GM19023 (cell line): ENCODE measurements at regions not wholly inside any gene's neighbourhood (a gene's known extent, or its start where the extent isn't known, plus 50 kb on each side); places are given as distances from the start of the nearest gene placed in this dataset.

Source experiments
- ATAC-seq: cut with Tn5 transposase; IDR thresholded peaks from one replicate; pipeline ENCODE4 v1.9.1; 2021; ENCODE audit warnings: mild to moderate bottlenecking, moderate library complexity; ENCODE audit not compliant: unreplicated experiment

DNA sequence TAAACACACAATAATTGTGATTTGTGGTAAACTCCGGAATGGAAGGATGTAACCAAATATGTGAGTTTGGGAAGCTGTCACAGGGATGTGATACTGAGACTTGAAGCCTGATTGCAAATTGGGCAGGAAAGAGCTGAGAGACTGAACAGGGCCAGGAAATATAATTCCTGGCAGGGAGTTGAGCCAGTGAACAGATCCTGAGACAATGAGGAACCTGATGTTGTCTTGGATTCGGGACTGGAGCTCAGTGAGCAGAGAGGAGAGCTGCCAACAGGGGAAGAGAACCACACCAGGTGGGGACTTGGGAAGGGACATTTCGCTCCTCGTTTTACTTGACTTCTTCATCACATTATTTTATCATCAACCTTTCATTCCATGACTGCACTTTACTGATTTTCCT, 386.0 kb downstream of the TLL1 start:
- no peak for ATAC-seq

DNA sequence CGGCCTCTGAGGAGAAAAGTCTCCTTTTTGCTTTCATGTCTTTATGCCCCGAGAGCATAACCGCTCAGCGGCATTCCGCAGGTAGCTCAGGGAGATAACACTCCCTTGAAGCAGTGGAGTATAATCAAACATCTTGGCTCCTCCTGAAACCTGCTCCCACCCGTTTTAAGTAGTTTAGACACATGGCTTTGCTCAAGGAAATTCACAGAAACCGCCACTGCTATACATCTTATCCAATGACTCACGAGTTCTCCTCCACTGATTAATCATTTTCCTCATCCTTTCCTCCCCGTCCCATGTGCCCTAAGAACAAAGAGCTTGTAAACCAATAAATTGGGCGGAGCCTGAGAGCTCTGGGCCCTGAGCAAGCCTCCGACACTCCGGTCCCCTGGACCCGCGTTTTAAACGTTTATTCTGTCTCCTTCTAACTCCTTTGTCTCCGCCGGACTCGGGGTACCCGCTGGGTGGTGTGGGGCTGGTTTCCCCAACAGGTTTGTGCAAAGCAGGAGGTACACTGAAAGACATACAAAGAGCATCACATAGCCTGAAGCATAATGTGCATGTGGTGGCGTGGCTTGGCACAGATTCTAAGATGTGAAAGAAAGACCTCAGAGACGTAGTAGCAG, 401.2 kb downstream of the TLL1 start:
- ATAC-seq, result no peak

DNA sequence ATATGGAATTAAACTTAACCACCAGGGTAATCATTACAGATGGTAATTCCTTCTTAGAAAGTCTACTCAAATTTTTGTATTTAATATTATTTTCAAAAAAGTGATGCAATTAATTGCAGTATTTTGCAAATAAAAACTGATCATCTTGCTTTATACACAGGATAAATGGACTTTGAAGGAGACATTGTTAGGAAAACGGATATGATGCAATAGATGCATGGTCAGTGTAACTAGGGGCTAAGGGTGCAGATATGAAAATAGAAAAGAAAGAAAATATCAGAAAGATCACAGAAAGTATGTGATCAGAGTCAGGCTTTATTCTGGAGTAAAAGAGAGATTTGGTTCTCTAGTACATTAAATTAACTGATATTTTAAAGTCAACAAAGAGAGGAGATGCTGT, 401.7 kb downstream of the TLL1 start:
- ATAC-seq, result no peak

DNA sequence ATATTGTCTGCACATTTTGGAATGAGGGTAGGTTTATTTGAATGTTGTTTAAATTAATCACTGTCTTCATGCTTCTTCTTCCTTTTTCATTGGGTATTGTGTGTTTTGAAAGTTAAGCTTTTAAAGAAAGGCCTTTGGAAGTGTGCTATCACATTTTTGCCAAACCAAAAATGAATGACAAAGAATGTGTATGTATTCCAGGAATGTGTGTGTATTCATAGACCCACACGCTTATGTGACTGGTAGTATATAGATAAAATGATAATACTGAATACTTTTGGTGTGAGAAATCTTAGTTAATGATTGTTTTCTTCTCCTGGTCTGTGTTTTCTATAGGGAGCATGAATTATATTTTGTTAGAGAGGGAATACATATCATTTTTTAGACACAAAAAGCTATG, 404.4 kb downstream of the TLL1 start:
- no peak for ATAC-seq

DNA sequence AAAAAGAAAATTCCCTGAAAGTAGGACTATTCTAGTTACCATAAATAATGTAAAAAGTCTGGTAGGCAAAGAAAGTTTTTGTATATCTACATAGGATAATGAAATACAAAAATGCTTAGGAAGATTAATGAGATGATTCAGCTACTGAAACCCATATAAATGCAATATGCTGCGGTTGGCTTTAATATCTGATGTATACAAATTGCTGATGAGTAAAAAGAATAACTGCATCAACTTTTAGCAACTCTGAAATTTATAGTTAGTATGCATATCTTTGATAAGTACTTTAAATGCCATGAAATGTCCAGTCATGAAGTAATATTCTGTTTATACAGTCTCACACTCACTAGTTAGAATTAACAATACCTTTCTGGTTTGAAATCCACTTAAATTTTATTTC, 404.8 kb downstream of the TLL1 start:
- ATAC-seq, result no peak

DNA sequence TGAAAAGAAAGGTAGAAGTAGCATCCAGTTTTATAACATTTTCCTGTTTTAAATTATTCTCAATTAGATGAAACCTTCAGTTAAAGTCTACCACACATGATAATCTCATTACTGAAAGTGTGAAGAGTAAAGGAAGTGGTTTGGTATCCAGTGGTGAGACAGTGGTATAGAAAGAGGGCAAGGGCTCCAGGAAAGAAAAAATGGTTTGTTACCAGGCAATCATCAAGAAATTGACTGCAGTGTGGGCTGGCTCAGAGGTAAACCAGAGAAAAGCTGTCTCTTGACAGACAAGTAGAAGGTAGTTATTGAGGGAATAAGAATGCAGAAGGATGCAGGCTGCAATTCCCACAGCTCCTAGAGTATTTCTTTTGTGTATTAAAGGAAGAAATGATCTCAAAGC, 406.2 kb downstream of the TLL1 start:
- ATAC-seq, result no peak

DNA sequence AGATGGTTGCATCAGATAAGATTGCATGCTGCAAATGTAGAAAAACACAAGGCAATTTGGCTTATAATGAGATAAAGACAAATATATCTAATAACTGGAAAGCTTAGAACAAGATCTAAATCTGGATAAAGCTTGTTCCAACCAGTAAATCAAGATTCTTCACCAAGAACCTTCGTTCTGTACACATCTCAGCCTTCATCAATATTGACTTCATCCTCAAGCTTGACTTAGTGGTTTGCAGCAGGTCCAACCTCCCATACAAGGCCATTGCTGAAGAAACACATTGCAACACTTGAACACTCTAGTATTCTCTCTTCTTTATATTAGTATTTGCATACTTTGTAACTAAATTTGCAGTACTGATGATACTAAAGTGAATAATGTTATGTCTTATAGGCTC, 407.6 kb downstream of the TLL1 start:
- ATAC-seq, result no peak

DNA sequence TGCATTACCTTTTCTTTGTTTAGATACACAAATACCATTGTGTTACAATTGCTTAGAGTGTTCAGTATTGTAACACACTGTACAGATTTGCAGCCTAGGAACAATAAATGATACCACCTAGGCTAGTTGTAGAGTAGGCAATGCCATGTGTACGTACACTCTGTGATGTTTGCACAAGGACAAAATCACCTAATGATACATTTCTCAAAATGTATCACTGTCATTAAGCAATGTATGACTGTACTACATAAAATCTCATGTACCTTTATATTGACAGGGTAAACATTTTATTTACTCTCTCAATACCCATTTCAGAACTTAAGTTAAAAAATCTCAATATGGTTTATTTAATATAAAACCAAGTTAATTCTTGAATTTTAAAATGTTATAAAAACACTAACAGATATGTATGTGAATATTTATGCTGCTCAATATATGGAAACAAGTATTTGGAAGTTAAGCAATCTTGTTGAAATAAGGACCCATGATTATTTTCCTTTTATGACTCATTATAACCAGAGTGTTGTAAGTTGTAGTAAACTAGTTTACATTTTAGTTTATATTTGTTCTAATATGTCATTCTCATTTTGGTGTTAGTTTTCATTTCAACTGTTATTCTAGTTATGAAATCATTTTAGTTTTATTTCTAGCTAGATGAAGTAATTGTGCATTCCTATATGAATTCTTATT, 409.2 kb downstream of the TLL1 start:
- no peak for ATAC-seq

DNA sequence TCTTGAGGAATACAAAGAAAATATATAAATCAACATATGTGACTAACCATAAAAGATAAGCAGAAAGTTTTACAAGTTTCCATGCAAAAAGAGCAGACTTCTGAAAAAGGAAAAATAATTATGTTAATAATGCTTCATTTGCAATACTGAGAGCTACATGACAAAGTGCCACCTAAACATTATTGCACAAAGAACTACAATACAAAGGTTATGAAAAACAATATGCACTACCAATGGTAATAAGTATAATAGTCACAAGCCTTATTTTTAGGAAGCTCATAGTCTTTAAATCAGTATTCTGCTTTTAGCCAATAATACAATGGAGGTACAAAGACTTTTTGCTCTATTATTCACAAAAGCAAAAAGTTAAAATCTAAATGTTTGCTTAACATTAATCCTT, 411.2 kb downstream of the TLL1 start:
- no peak for ATAC-seq

DNA sequence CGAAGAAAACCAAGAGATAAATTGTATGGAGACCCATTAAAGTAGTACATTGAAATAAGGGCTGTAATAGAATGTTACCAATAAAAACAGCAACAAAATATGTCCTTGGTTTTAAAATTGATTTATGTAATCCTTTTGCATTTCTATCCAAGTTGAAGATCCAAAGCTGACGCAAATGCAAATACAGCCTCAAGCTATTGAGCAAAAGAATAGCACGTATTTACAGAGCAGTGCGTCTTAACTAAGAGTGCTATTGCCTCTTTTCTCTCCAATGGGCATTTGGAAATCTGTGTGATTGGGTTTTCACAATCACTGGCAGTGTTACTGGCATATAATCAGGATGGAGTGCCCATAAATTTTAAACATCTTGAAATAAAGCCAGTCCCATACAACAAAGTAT, 417.4 kb downstream of the TLL1 start:
- ATAC-seq, result no peak

DNA sequence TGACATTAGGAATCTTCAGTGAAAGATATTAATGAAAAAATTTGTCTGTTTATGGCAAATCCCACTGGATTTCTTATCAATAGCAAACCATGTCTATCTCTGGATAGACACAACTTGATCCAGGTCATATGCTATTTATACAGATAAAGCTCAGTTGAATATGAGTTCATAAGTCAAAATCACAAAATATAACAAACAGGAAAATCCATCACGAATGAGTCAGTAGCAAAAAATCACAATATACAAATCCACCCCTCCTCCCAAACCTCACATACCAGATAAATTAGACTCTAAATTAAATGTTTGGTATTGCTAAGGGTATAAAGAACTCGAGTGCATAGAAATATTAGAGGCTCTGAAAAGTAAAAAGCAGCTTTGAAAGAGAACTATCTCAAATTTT, 420.5 kb downstream of the TLL1 start:
- ATAC-seq, result no peak

DNA sequence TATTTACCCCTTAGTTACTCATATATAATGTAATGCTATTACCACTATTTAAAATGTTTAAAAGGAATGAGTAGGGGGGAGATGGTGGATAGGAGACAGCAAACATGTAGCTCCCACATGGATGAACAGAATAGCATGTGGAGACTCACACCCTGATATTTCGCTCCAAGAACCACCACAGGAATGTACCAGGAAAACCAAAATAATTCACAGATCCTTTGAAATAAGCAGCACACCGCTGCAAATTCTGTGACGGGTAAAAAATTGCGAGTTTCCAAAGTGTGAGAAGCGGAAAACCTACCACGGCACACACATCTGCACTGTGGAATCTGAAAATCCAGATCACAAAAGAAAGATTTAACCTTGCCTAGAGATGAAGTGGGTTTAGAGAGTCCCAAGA, 428.2 kb downstream of the TLL1 start:
- no peak for ATAC-seq

DNA sequence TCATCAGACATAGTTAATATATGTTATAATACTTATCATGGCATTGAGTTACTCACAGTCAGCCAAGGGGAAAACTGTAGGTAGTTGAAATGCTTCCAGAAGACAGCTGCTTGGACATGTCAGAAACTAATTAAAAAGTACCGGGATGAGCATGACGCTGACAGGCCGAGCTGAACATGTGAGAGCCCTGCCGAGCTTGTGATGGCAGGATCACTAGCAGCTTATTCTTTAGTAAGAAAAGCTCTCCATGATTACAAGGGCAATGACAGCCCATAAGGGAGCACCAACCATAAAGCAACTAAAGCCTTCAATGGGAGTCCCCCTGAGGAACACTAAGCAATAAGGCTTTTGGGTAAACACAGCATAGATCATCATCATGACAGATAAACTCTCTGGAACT, 435.6 kb downstream of the TLL1 start:
- ATAC-seq, result no peak

DNA sequence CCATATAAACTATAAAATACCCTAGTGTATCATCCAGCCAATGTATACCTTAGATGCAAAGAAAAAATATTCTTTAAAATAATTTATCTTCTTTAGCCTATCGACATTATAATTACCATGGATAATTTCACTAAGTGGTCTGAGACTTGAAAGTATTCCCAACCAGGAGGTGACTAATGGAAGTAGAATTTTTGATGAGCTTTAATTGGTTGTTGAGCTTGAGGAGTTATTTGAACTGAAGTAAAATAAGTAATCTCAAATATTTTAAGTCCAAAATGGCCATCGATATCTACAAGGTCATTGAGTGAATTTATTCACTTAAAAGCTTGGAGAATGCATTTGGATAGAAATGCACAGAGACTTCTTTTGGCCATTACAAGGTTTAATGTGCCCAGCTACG, 436.2 kb downstream of the TLL1 start:
- ATAC-seq, result no peak

DNA sequence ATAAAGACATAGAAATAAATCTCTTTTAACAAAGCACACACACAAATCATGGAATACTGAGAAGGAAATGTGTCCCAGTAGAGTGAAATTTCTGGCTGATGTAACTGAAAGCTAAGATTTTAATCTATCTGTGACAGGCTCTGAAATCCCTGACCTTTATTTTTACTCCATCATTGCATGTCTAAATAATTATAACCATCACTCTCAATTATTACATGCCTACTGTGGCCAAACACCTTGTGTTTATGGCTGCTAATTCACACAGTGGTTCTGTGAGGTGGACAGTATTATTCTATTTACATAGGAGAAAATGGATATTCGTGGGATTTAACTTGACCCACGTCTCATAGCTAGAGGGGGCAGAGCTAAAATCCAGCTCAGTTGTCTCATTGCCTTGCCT, 438.1 kb downstream of the TLL1 start:
- no peak for ATAC-seq

DNA sequence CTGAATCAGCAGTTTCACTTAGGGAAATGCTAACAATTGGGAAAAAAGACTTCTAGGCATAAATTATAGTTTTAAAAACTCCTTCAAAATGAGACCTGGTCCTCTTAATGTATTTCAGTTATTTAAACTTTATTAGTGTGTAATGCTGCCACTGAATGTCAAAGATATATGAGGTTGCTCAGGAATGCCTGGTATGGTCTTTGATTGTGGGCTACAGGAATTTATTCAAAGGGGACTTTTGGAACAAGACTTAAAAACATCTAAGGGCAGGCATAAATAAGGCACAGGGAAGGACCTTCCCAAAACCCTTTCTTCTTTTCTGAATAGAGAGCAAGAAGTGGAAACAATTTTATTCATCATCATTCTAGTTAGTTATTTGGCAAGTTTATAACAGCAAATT, 439.1 kb downstream of the TLL1 start:
- no peak for ATAC-seq

DNA sequence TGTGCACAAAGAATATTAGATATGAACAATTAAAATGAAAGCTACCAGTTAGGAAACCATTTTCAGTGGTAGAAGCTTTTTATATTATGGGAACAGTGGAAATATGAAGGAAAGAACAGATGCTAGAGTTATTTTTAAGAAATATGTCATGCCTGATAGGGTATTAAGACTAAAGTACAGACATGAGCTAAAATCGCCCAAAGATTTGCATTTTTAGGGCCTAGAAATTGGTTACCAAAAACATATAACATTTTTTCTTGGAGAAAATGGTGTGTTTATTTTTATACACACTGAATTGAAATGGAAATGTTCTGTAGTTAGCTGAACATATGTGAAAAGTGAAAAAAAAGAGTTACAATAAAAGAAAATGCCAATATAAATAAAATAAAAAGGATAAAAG, 441.9 kb downstream of the TLL1 start:
- ATAC-seq, result no peak

DNA sequence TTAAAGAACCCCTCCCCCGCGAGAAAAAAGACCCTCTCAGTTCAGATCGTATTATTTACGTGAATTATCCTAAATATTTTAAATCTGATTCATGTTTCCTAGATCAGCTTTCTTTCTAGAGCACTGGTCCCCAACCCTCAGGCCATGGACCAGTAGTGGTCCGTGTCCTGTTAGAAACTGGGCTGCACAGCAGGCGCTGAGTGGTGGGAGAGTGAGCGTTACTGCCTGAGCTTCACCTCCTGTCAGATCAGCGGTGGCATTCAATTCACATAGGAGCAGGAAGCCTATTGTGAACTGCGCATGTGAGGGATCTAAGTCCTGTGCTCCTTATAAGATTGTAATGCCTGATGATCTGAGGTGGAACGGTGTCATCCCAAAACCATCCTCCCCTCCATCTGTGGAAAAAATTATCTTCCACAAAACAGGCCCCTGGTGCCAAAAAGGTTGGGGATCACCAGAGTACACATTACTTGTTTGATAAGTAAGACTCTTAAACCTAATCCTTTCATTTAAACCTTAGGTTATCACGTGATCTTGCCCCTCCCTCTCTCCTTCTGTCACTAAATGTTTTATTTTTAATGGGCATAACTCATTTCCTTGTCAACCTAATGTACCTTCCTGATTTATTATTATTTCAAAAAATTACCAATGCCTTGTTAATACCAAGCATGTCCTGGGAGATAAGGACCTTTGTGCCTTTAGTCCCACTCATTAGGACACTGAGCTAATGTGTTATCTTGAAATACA, 442.9 kb downstream of the TLL1 start:
- no peak for ATAC-seq

DNA sequence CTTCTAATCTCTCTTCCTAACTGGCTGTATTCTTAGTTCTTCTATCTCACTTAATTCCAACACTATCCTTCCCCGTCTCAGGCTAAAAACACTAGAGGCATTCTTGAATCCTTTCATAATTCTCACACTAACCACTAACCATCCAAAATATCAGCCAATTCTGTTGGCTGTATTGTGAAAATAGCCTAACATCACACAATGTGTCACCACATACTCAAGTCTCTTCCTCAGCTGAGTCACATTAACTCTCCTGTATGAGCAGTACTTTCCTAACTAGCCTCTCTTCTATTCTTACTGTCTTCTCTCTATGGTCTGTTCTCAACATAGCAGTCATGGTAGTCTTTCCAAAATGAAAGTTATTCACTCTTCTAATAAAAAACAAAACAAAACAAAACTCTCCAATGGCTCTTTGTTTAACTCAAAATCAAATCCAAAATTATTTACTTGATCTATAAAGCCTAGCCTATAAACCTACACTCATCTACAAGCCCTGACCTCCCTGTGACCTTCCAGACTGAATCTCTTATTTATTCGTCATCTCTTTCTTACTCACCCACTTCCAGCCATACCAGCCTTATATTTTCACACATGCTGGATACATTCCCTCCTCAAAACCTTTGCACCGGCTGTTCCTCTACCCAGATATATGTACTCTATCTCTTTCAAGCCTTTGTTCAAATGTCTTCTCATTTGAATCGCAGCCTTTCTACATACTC, 445.9 kb downstream of the TLL1 start:
- ATAC-seq, result no peak

DNA sequence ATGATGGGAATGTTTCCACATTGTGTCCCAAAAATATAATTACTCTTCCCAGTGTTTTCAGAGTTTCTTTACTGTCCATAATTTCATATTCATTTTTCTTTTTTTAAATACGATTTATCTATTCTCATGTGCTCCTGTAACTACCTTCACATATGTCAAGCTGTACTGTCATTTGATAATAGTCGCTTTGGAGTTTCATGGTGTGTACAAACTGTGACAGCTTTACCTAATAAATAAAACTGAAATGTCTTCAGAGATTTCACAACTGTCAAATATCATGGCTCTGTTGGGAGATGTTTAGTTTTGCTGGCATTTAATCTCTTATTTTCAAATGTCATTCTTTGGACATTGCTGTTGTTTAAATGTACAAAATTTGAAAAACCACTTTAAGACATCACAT, 450.2 kb downstream of the TLL1 start:
- ATAC-seq, result no peak

DNA sequence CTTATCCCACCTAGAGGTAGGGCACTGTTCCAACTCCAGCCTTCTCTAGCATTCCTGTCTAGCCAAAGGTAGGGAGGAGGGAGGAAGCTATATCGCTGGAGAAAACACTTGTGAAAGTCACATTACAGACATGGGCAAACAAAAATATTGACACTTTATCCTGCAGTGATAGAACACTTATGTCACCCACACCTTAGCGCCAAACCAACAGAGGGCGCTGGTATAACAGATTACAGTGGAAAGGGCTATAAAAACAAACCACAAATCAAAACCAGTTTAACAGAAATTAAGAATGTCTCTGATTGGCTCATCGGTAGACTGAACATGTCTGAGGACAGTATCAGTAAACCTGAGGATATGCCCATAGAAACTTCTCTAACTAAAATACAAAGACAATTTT, 451.3 kb downstream of the TLL1 start:
- ATAC-seq, result no peak
